GM18870 (cell line): ENCODE measurements at regions not wholly inside any gene's neighbourhood (a gene's known extent, or its start where the extent isn't known, plus 50 kb on each side); places are given as distances from the start of the nearest gene placed in this dataset.
"Not testable (repeated sequence)": the region's sequence is repeated elsewhere in the genome, so short reads cannot be mapped to it uniquely, and the experiment has no call there.

Experiments
- ATAC-seq: cut with Tn5 transposase; IDR thresholded peaks from one replicate; pipeline ENCODE4 v1.9.1; 2021; ENCODE audit warnings: moderate library complexity; ENCODE audit not compliant: unreplicated experiment

DNA sequence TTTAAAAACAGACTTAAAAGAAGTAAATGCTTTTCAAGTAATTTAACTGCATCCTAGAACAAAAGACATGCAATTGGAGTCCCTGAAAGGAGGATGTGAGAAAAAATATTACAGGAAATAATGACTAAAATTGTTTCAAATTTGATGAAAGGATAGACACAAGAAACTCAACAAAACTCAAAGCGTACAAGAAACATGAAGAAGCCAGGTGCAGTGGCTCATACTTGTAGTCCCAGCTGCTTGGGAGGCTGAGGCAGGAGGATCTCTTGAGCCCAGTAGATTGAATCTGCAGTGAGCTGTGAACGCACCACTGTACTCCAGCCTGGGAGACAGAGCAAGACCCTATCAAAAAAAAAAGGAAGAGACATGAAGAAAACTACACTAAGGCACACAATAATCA is 118.1 kb upstream of the SLC39A10 start:
- no peak for ATAC-seq

- ATAC-seq: no peak
Observed at GRCh38 chr2:195537811-195538210, 119.2 kb upstream of the SLC39A10 start.

DNA sequence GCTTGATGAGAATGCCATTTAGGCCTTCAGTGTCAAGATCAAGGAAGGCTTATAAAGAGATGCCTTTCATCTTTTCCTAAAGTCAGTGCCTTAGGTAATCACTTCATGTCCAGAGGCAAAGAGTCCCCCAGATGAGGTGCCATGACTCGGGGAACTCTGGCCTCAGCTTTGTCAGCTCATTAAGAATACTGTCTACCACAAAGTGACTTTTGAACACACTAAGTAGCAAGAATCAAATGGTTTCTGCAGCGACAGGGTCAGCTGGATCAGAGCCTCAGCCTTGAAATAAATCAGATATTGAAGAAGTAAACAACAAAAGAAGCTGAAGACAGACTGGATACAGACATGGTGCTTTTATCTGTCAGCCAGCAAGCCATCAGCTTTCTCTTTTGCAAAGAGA is 120.1 kb upstream of the SLC39A10 start:
- no peak for ATAC-seq

DNA sequence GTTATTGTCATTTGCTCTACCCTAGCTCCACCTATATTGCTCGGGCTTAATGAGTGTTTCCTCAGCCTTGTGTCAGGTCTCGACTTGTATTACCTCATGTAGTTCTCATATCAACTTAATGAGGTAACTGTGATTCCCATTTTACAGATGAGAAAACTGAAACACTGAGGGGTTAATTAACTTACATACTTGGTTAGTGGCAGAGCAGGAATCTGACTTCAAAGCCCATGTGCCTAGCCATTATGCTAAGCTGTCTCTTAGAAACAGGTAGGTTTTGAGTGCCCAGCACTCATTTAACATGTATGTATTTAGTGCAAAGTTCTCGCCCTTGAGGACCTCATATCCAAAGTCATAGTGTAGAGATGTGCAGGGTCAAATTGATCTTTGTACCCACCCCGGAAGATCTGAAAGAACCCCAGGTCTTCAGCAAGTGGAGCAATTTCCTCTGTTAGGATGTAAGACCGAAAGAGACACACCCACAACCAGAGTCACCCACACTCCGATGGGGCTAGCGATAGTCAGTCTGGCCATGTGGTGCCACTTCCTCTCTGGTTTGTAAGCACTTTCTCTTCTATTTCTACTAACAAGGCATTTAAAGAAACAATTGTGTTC is 121.0 kb upstream of the SLC39A10 start:
- ATAC-seq: peak; percentile 85

GRCh38 chr2:195534971-195535370 is 122.1 kb upstream of the SLC39A10 start:
- no peak for ATAC-seq

DNA sequence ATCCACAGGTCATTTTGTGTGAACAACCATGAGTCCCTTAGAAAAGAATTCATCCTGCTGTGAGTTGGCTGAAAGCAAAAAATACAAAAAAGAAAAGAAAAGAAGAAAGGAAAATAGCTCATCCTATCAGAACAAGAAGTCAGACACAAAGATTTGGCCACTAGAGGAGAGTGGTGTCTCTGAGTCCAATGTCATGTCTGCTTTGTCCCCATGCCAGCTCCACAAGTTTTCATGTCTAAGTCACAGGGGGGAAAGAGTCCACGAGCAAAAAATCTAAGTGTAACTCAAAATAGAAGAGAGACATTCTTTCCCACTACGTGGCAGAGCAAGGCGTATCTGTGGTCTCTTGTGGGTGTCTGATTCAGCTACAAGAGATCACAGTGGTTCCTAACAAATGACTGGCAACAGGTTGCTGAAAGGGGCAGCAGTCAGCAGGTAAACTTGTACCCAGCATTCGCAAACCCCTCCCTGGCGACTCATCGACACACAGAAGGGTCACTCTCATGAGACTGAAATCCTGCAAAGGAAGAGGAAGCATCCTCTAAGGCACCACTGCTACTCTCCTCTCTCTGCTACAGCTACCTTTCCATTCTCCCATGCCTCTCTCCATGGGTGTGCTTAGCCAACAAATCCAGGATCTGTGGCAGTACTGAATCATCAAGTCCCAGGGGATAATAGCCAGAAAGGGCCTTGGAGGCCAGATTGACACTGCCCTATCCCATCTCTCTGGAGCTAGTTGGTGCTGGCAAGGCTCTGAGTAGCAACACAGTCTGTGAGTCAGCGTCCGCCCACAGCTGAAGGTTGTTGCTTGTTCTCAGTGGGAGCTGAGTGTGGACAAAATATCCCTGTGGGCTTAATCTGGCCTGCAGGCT is 123.0 kb upstream of the SLC39A10 start:
- peak; percentile 42 for ATAC-seq

DNA sequence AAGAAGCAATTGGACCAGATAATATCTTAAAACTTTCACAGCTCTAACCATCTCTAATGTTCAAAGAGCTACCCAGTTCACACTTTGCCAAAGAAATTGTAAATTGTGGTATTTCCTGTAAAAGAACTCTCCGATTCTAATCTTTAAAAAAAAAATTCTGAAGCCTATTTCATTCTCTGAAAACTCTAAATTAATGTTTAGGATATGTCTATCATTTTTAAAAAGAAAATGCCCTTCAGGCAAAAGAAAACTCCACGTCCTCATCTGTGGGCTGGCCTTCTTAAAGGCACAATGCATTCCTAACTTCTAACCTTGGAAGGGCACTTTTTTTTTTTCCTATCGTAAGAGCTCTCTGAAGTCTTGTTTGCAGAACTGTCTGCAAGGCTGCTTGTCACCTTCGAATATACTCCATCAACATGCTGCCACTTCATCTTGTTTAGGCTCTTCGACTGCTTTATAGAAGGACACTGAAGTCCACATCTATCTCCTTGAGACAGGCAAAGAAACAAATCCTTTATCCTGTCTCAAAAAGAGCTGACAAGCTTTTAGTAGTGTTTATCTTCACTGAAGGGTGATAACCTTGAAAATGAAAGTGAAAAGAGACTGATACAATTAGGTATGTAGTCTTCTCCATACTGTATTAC is 124.3 kb upstream of the SLC39A10 start:
- ATAC-seq: peak; percentile 33

DNA sequence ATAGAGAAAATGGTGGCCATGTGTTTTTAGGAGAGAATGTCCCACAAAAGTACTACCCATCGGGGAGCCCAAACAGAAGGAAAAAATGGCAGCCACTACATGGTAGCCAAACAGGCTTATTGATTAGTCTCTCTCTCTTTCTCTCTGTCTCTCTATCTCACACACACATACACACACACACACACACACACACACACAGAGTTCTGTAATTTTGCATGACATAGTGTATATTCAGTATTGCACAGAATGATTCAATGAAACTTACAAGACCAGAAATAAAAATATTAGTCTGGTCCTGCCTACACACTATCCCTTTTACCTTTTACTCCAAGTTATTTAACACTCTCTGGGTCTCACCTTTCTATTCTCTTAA is 124.8 kb upstream of the SLC39A10 start:
- ATAC-seq: no peak

DNA sequence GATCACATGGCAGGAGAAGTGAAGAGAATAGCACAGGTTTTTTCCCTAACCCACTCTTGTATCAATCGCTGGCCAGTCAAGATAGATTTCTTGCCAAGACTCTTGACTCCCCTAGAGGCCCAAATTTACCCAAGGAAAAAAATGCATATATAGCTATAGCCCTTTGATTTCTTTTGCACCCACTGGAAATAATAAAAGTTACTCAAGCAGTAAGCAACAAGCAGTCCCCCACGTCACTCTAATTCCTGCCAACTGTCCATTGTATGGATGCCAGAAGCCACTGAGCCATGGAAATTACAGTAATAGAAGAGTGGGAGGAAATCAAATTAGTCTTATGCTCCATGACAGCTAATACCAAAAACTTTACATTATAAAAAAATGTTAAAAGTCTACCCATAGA is 125.3 kb upstream of the SLC39A10 start:
- no peak for ATAC-seq

DNA sequence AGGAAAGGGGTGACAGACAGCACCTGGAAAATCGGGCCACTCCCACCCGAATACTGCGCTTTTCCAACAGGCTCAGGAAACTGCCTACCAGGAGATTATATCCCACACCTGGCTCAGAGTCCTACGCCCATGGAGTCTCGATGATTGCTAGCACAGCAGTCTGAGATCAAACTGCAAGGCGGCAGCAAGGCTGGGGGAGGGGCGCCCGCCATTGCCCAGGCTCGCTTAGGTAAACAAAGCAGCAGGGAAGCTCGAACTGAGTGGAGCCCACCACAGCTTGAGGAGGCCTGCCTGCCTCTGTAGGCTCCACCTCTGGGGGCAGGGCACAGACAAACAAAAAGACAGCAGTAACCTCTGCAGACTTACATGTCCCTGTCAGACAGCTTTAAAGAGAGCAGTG is 133.8 kb upstream of the SLC39A10 start:
- ATAC-seq: not testable (repeated sequence)

- ATAC-seq: no peak
Observed at GRCh38 chr2:195521589-195521988, 135.4 kb upstream of the SLC39A10 start.

GRCh38 chr2:195520671-195521155 is 136.3 kb upstream of the SLC39A10 start:
- ATAC-seq: no peak

- no peak for ATAC-seq
Observed at GRCh38 chr2:195515551-195515950, 141.5 kb upstream of the SLC39A10 start.

GRCh38 chr2:195514365-195514764 is 142.7 kb upstream of the SLC39A10 start:
- ATAC-seq: no peak

DNA sequence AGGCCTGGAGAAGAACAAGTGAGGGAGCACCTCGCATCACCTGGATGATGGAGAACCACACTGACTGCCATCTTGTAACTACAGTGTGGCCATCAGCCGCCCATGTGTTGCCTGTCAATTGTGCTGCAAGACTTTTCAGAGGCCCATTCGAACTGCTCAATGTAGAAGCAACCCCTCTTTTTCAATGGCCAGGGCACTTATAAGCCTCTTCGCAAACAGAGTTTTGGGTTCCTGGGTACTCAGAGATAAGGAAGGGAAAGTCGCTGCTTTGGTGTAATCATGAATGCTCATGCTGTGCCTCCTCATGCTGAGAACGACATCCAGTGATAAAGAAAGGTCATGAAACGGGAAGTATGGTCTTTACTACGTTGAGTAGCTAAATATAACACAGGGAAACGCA is 143.9 kb upstream of the SLC39A10 start:
- no peak for ATAC-seq

DNA sequence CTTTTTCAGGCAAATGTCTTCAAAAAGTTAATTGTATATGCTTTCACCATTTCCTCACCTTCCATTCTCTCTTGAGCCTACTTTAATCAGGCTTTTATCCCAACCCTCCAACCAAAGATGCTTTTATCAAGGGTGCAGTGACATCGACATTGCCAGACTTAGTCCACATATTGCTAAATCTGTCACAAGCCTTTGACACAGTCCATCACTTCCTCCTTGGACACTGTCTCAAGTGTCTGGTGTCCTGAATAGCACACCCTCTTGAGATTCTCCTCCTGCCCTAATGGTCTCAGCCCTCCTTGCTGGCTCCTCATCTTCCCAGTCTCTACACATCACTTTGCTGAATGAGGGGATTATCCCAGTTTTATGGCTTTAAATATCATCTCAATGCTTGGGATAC is 147.5 kb upstream of the SLC39A10 start:
- no peak for ATAC-seq

- ATAC-seq: no peak
Observed at GRCh38 chr2:195508139-195508455, 148.9 kb upstream of the SLC39A10 start.

- no peak for ATAC-seq
Observed at GRCh38 chr2:195507447-195508138, 149.4 kb upstream of the SLC39A10 start.

DNA sequence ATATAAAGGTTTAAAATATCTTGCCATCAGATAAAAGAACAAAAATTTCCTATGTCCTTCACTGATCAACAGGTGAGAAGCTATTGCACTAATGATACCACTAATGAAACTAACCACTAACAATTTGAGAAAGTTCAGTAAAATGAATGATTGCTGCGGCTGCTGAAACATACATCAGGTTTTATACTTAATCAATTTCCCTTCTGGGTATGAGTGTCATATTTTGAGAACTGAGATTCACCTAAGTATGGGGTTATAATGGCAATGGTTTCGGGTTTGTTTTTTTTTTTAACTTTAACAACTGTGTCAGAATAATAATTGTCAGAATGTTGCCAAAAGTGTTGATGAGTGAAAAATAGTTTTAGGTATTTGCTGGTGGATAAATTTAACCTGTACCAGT is 151.3 kb upstream of the SLC39A10 start:
- ATAC-seq: peak; percentile 100

GRCh38 chr2:195503208-195503607 is 153.8 kb upstream of the SLC39A10 start:
- no peak for ATAC-seq

GRCh38 chr2:195501746-195502145 is 155.3 kb upstream of the SLC39A10 start:
- ATAC-seq: no peak
